B cell (primary cell): ENCODE measurements at regions not wholly inside any gene's neighbourhood (a gene's known extent, or its start where the extent isn't known, plus 50 kb on each side); places are given as distances from the start of the nearest gene placed in this dataset.

Experiments
- CTCF ChIP-seq: fragments of 200-600 bp; IDR thresholded peaks from one replicate; pipeline ENCODE4 v1.8.0; 2022; ENCODE audit warnings: antibody characterized with exemption, mild to moderate bottlenecking
- EZH2 ChIP-seq: IDR thresholded peaks from 2 replicates; pipeline ENCODE4 v1.6.1; 2012; ENCODE audit warnings: borderline replicate concordance, low read depth, mild to moderate bottlenecking, moderate library complexity, low read length; ENCODE audit not compliant: insufficient read depth, poor library complexity, severe bottlenecking

DNA sequence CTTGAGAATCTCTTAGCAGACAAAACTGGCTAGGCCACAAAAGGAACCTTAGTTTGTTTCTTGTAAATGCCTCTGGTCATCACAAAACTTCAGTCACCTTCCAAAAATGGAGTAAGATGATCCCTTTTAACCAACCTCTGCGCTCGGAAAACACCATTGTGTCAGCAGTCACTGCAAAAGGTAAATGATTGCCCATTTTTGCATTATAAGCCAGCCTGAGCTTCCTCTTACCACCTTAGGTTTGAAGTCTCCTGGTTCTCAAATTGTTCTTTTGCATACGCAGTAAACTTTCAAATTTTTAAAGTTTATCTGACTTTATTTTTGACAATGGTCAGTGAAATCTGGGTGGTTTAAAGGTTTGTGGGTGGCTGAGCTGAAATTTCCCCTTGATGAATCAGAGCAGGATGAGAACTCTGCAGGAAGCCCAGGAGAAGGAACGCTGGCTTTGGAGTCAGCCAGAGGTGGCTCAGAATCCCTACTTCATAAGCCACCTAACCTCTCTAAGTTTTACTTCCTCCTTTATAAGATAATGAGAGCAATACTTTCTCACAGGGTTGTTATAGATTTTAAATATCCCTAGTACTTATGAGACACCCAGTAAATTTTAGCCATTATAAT is 131.4 kb downstream of the MED10 start:
- TF ChIP-seq CTCF (no peak), EZH2 (no peak)
